HEK293 (cell line): ENCODE measurements at regions not wholly inside any gene's neighbourhood (a gene's known extent, or its start where the extent isn't known, plus 50 kb on each side); places are given as distances from the start of the nearest gene placed in this dataset.

Source experiments
- CTCF ChIA-PET: fragments of 350-600 bp; formaldehyde crosslinking; extraction: SDS; loops from one replicate; lab custom pipeline; 2021; ENCODE audit warnings: antibody characterized with exemption; lab: Yijun Ruan, JAX
- POLR2A ChIA-PET: fragments of 300-600 bp; formaldehyde crosslinking; extraction: SDS; loops from one replicate; lab custom pipeline; 2020; ENCODE audit warnings: antibody characterized with exemption, inconsistent platforms; lab: Yijun Ruan, JAX
- H3K27ac ChIP-seq: fragments of 200-500 bp; sonication (Bioruptor generic); 2 replicates; pipeline ENCODE4 v1.5.1; 2014; ENCODE audit warnings: low read depth, low read length, control low read depth, inconsistent platforms; ENCODE audit errors: extremely low read depth
- H3K36me3 ChIP-seq, 2 experiments: fragments of 200-500 bp in 1 of 2; sonication (Bioruptor generic) in 1 of 2; 1 replicate in 1 of 2; 2 replicates in 1 of 2; pipeline ENCODE4 v1.5.1; 2014 to 2017; ENCODE audit warnings: inconsistent platforms in 2 of 2, low read length in 2 of 2; ENCODE audit not compliant: control insufficient read depth in 2 of 2, insufficient read depth in 1 of 2
- H3K4me1 ChIP-seq: fragments of 200-500 bp; sonication (Bioruptor generic); 2 replicates; pipeline ENCODE4 v1.5.1; 2014; ENCODE audit warnings: mild to moderate bottlenecking, low read length, inconsistent platforms; ENCODE audit not compliant: control insufficient read depth, insufficient read depth
- H3K4me3 ChIP-seq: 2 replicates; pipeline ENCODE4 v1.5.1; 2011; ENCODE audit warnings: low read depth, mild to moderate bottlenecking, control low read depth, low read length, moderate library complexity
- H3K9me3 ChIP-seq: fragments of 200-500 bp; sonication (Bioruptor generic); 2 replicates; pipeline ENCODE4 v1.5.1; 2014; ENCODE audit warnings: low read depth, low read length, inconsistent platforms; ENCODE audit not compliant: control insufficient read depth, insufficient read depth
- GLIS1 ChIP-seq: fragments of 450-650 bp; formaldehyde crosslinking; IDR thresholded peaks from 2 replicates; pipeline ENCODE4 v1.5.1; 2016; ENCODE audit warnings: missing biosample characterization, missing genetic modification characterization
- PATZ1 ChIP-seq: fragments of 450-650 bp; formaldehyde crosslinking; IDR thresholded peaks from 2 replicates; pipeline ENCODE4 v1.5.1; 2016; ENCODE audit warnings: missing biosample characterization, missing genetic modification characterization
- PBX3 ChIP-seq: sonication (generic); formaldehyde crosslinking; IDR thresholded peaks from 2 replicates; pipeline ENCODE4 v1.8.1; 2022; ENCODE audit warnings: mild to moderate bottlenecking, moderate library complexity, missing genetic modification reagents
- PRDM2 ChIP-seq: fragments of 450-650 bp; formaldehyde crosslinking; IDR thresholded peaks from 2 replicates; pipeline ENCODE4 v1.5.1; 2016; ENCODE audit warnings: missing biosample characterization, missing genetic modification characterization, borderline replicate concordance
- REPIN1 ChIP-seq: fragments of 450-650 bp; formaldehyde crosslinking; IDR thresholded peaks from 2 replicates; pipeline ENCODE4 v1.5.1; 2017; ENCODE audit warnings: missing biosample characterization, missing genetic modification characterization, low read depth
- SP3 ChIP-seq: fragments of 450-650 bp; formaldehyde crosslinking; IDR thresholded peaks from 2 replicates; pipeline ENCODE4 v1.5.1; 2016; ENCODE audit warnings: missing biosample characterization, missing genetic modification characterization
- TCF7L2 ChIP-seq: IDR thresholded peaks from 2 replicates; pipeline ENCODE4 v1.6.1; 2011; ENCODE audit warnings: low read depth, mild to moderate bottlenecking, inconsistent platforms, low read length, moderate library complexity, borderline replicate concordance
- ZBTB17 ChIP-seq: fragments of 450-650 bp; formaldehyde crosslinking; IDR thresholded peaks from 2 replicates; pipeline ENCODE4 v1.5.1; 2016; ENCODE audit warnings: missing biosample characterization, missing genetic modification characterization
- ZBTB49 ChIP-seq: fragments of 450-650 bp; formaldehyde crosslinking; IDR thresholded peaks from 2 replicates; pipeline ENCODE4 v1.5.1; 2016; ENCODE audit warnings: missing biosample characterization, missing genetic modification characterization, low read depth
- ZNF10 ChIP-seq: fragments of 450-650 bp; formaldehyde crosslinking; IDR thresholded peaks from 2 replicates; pipeline ENCODE4 v1.5.1; 2017; ENCODE audit warnings: missing biosample characterization, missing genetic modification characterization
- ZNF140 ChIP-seq: fragments of 450-650 bp; formaldehyde crosslinking; IDR thresholded peaks from 2 replicates; pipeline ENCODE4 v1.5.1; 2016; ENCODE audit warnings: missing biosample characterization, missing genetic modification characterization
- ZNF157 ChIP-seq: fragments of 450-650 bp; formaldehyde crosslinking; IDR thresholded peaks from 2 replicates; pipeline ENCODE4 v1.5.1; 2016; ENCODE audit warnings: missing biosample characterization, missing genetic modification characterization
- ZNF169 ChIP-seq: fragments of 450-650 bp; formaldehyde crosslinking; IDR thresholded peaks from 2 replicates; pipeline ENCODE4 v1.5.1; 2016; ENCODE audit warnings: missing biosample characterization, missing genetic modification characterization
- ZNF223 ChIP-seq: fragments of 450-650 bp; formaldehyde crosslinking; IDR thresholded peaks from 2 replicates; pipeline ENCODE4 v1.5.1; 2016; ENCODE audit warnings: missing biosample characterization, missing genetic modification characterization
- ZNF24 ChIP-seq: fragments of 450-650 bp; formaldehyde crosslinking; IDR thresholded peaks from 2 replicates; pipeline ENCODE4 v1.5.1; 2016; ENCODE audit warnings: missing biosample characterization, missing genetic modification characterization
- ZNF366 ChIP-seq: fragments of 450-650 bp; formaldehyde crosslinking; conservative IDR thresholded peaks from 2 replicates; pipeline ENCODE4 v1.5.1; 2016; ENCODE audit warnings: missing biosample characterization, missing genetic modification characterization
- ZNF48 ChIP-seq: fragments of 450-650 bp; formaldehyde crosslinking; IDR thresholded peaks from 2 replicates; pipeline ENCODE4 v1.5.1; 2016; ENCODE audit warnings: missing biosample characterization, missing genetic modification characterization
- ZNF561 ChIP-seq: fragments of 450-650 bp; IDR thresholded peaks from 2 replicates; pipeline ENCODE4 v1.5.1; 2018; ENCODE audit warnings: missing biosample characterization, missing genetic modification characterization, borderline replicate concordance
- ZNF610 ChIP-seq: fragments of 450-650 bp; formaldehyde crosslinking; IDR thresholded peaks from 2 replicates; pipeline ENCODE4 v1.5.1; 2016; ENCODE audit warnings: missing biosample characterization, missing genetic modification characterization, borderline replicate concordance
- ZNF658 ChIP-seq: fragments of 450-650 bp; formaldehyde crosslinking; IDR thresholded peaks from 2 replicates; pipeline ENCODE4; 2016; ENCODE audit warnings: missing biosample characterization, missing genetic modification characterization
- ZNF701 ChIP-seq: fragments of 450-650 bp; formaldehyde crosslinking; IDR thresholded peaks from 2 replicates; pipeline ENCODE4 v1.5.1; 2016; ENCODE audit warnings: missing biosample characterization, missing genetic modification characterization
- ZNF707 ChIP-seq: fragments of 450-650 bp; formaldehyde crosslinking; IDR thresholded peaks from 2 replicates; pipeline ENCODE4 v1.5.1; 2016; ENCODE audit warnings: missing biosample characterization, missing genetic modification characterization
- ZNF785 ChIP-seq: fragments of 450-650 bp; formaldehyde crosslinking; IDR thresholded peaks from 2 replicates; pipeline ENCODE4 v1.5.1; 2016; ENCODE audit warnings: missing biosample characterization, missing genetic modification characterization
- ZXDB ChIP-seq: fragments of 450-650 bp; formaldehyde crosslinking; IDR thresholded peaks from 2 replicates; pipeline ENCODE4 v1.5.1; 2016; ENCODE audit warnings: missing biosample characterization, missing genetic modification characterization

- no peaks in the 10 kb centered on the region for H3K9me3 ChIP-seq
- TF ChIP-seq ZNF785 (no peak), PATZ1 (no peak), ZNF140 (tag by site-specific recombination) (no peak), PRDM2 (tag by site-specific recombination) (no peak), ZBTB49 (no peak), ZNF10 (tag by site-specific recombination) (no peak), ZNF707 (tag by site-specific recombination) (no peak), PBX3 (CRISPR knock-in tag) (no peak), TCF7L2 (no peak), ZNF658 (tag by site-specific recombination) (no peak), ZNF157 (tag by site-specific recombination) (no peak), ZNF169 (no peak)
- POLR2A ChIA-PET: no interaction called here
- no peak overlapping the region for H3K4me3 ChIP-seq
- no peak overlapping the region for H3K27ac ChIP-seq
- no peaks in the 10 kb centered on the region for H3K4me1 ChIP-seq
- H3K36me3 ChIP-seq: no peaks in the 10 kb centered on the region
- CTCF ChIA-PET: no interaction called here
These were observed 554.8 kb upstream of the CBLB start for GRCh38 chr3:106423321-106424225.

GRCh38 chr3:106425026-106425425 lies 556.2 kb upstream of the CBLB start:
- no peak overlapping the region for H3K4me3 ChIP-seq
- H3K4me1 ChIP-seq: no peaks in the 10 kb centered on the region
- H3K9me3 ChIP-seq: no peaks in the 10 kb centered on the region
- H3K27ac ChIP-seq: no peak overlapping the region
- ChIA-PET POLR2A (no interaction called here), CTCF (no interaction called here)
- no peaks in the 10 kb centered on the region for H3K36me3 ChIP-seq
- no peak for TF ChIP-seq TCF7L2
- TF ChIP-seq ZNF24: no peak
- TF ChIP-seq ZNF223 (tag by site-specific recombination): no peak
- no peak for TF ChIP-seq ZNF48
- no peak for TF ChIP-seq ZNF701 (tag by site-specific recombination)
- no peak for TF ChIP-seq ZNF610 (tag by site-specific recombination)
- no peak for TF ChIP-seq ZNF561 (tag by site-specific recombination)
- no peak for TF ChIP-seq GLIS1 (tag by site-specific recombination)
- TF ChIP-seq SP3 (tag by site-specific recombination): no peak
- no peak for TF ChIP-seq ZNF366 (tag by site-specific recombination)
- TF ChIP-seq REPIN1 (tag by site-specific recombination): no peak
- TF ChIP-seq ZBTB17 (tag by site-specific recombination): no peak
- no peak for TF ChIP-seq ZXDB (tag by site-specific recombination)
